Dendritic cell treated with granulocyte-macrophage colony-stimulating factor and Interleukin-4, amounts not matched to agents 40 ng/mL and 50 ng/mL, for 4 days (primary cell): ENCODE measurements at regions not wholly inside any gene's neighbourhood (a gene's known extent, or its start where the extent isn't known, plus 50 kb on each side); places are given as distances from the start of the nearest gene placed in this dataset.

Experiments
- H3K27ac Mint-ChIP-seq: one replicate; pipeline ENCODE4 v1.8.0; 2022; ENCODE audit warnings: mild to moderate bottlenecking, mixed read lengths
- H3K27me3 Mint-ChIP-seq: one replicate; pipeline ENCODE4 v1.8.0; 2022; ENCODE audit warnings: mild to moderate bottlenecking, mixed read lengths
- H3K36me3 Mint-ChIP-seq: one replicate; pipeline ENCODE4 v1.8.0; 2022; ENCODE audit warnings: low read depth, mixed read lengths
- H3K4me1 Mint-ChIP-seq: one replicate; pipeline ENCODE4 v1.8.0; 2022; ENCODE audit warnings: low read depth, mixed read lengths
- H3K4me3 Mint-ChIP-seq: one replicate; pipeline ENCODE4 v1.8.0; 2022; ENCODE audit warnings: mild to moderate bottlenecking, moderate library complexity, mixed read lengths
- H3K9me3 Mint-ChIP-seq: one replicate; pipeline ENCODE4 v1.8.0; 2022; ENCODE audit warnings: mixed read lengths
- intact Hi-C: fragments of 100-400 bp; cut with micrococcal nuclease; formaldehyde crosslinking; loops from one replicate; pipeline ENCODE4 v1.15.0; 2022

- Mint-ChIP-seq H3K27me3 (peaks cover 13% of the 10 kb centered on the region), H3K9me3 (no peaks in the 10 kb centered on the region), H3K4me1 (peaks cover 9% of the 10 kb centered on the region), H3K27ac (peak overlapping the region; percentile 57), H3K36me3 (no peaks in the 10 kb centered on the region), H3K4me3 (peak overlapping the region; percentile 58)
- intact Hi-C loops, result no loop called here
Measured at GRCh38 chr2:2613279-2614199, 282.5 kb upstream of the MYT1L start.

DNA sequence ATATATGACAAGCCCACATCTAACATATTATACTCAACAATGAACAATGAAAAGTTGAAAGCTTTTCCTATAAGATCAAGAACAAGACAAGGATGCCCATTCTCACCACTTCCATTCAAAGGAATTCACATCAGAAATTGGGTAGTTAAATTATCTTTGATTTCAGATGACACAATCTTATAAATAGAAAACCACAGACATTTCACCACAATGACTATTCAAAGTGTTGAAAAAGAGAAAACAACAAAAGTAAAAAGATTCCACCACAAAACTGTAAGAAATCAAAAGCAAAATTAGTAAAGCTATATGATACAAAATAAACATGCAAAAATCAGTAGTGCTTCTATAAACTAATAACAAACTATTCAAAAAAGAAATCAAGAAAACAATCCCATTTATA, 279.7 kb upstream of the MYT1L start:
- no peaks in the 10 kb centered on the region for H3K9me3 Mint-ChIP-seq
- no peaks in the 10 kb centered on the region for H3K36me3 Mint-ChIP-seq
- intact Hi-C loops, result no loop called here
- no peak overlapping the region for H3K4me3 Mint-ChIP-seq
- H3K4me1 Mint-ChIP-seq, result peaks cover 9% of the 10 kb centered on the region
- no peak overlapping the region for H3K27ac Mint-ChIP-seq
- H3K27me3 Mint-ChIP-seq, result peaks cover 10% of the 10 kb centered on the region

DNA sequence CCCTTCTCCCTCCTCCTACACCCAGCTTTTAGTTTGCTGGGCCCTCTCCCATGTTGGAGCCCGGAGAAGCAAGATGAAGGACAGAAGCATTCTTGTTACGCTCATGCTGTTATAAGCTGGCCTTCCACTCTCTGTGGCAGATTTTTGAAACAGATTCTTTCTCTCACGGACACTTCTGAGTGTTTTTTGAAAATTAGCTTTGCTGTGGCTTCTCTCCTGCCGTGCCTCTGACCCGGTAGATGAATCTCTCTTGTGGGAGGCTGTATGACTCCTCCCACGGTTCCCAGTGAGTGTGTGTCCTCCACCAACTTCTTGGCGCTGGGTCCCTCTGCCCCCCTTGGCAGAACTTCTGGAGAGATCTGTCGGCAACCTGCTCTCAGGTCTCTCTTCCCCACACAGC, 269.3 kb upstream of the MYT1L start:
- intact Hi-C loops, result no loop called here
- Mint-ChIP-seq H3K9me3 (no peaks in the 10 kb centered on the region), H3K27me3 (no peaks in the 10 kb centered on the region), H3K36me3 (no peaks in the 10 kb centered on the region), H3K4me1 (no peaks in the 10 kb centered on the region), H3K4me3 (no peak overlapping the region), H3K27ac (no peak overlapping the region)

- Mint-ChIP-seq H3K36me3 (no peaks in the 10 kb centered on the region), H3K4me3 (no peak overlapping the region), H3K27ac (no peak overlapping the region), H3K4me1 (no peaks in the 10 kb centered on the region), H3K27me3 (no peaks in the 10 kb centered on the region), H3K9me3 (no peaks in the 10 kb centered on the region)
- intact Hi-C loops, result no loop called here
Measured at GRCh38 chr2:2599441-2599840, 268.4 kb upstream of the MYT1L start.

DNA sequence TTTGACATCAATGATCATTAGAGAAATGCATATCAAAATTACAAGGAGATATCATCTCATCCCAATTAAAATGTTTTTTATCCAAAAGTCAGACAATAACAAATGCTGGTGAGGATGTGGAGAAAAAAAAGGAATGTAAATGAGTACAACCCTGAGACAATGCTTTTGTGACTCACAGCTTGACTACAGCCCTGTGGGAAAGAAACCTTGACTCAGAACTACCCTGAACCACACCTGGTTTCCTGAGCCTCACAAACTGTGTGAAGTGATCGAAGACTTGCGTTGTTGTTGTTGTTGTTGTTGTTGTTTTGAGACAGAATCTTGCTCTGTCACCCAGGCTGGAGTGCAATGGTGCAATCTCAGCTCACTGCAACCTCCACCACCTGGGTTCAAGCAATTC, 266.6 kb upstream of the MYT1L start:
- H3K9me3 Mint-ChIP-seq, result no peaks in the 10 kb centered on the region
- no peak overlapping the region for H3K4me3 Mint-ChIP-seq
- H3K36me3 Mint-ChIP-seq, result no peaks in the 10 kb centered on the region
- intact Hi-C loops, result no loop called here
- no peak overlapping the region for H3K27ac Mint-ChIP-seq
- H3K27me3 Mint-ChIP-seq, result no peaks in the 10 kb centered on the region
- no peaks in the 10 kb centered on the region for H3K4me1 Mint-ChIP-seq

GRCh38 chr2:2591542-2591940, 260.5 kb upstream of the MYT1L start:
- H3K36me3 Mint-ChIP-seq, result no peaks in the 10 kb centered on the region
- H3K9me3 Mint-ChIP-seq, result peaks cover 8% of the 10 kb centered on the region
- no peaks in the 10 kb centered on the region for H3K27me3 Mint-ChIP-seq
- no peak overlapping the region for H3K4me3 Mint-ChIP-seq
- no peak overlapping the region for H3K27ac Mint-ChIP-seq
- intact Hi-C loops, result no loop called here
- no peaks in the 10 kb centered on the region for H3K4me1 Mint-ChIP-seq

DNA sequence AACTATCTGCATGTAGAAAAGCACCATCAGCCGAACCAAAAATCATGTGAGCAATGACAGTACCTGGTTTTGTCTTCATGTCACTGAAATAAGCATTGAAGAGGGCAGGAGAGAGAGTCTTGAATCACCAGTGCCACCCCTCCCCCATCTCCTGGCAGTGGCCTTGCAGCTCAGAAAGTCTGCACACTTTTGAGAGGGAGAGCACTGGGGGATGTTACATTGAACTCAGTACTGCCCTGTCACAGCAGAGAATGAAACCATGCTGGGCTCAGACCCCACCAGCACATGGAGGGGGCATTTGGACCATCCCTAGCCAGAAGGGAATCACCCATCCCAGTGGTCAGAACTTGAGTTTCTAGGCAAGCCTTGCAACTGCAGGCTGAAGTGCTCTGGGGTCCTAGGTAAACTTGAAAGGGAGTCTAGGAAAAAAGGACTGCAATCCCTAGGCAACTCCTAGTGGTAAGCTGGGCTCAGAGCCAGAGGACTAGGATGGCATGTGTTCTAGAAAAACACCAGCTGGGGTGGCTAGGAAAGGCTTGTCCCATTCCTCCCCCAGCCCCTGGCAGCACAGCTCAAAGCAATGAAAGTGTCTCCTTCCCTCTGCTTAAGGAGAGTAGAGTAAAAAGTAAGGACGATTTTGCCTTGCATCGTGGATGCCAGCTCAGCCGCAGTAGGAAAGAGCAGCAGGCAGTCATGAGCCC, 259.9 kb upstream of the MYT1L start:
- Mint-ChIP-seq H3K9me3 (peaks cover 8% of the 10 kb centered on the region), H3K27ac (no peak overlapping the region), H3K4me1 (no peaks in the 10 kb centered on the region), H3K4me3 (no peak overlapping the region), H3K36me3 (no peaks in the 10 kb centered on the region), H3K27me3 (no peaks in the 10 kb centered on the region)
- intact Hi-C loops, result no loop called here

GRCh38 chr2:2590141-2590540, 259.1 kb upstream of the MYT1L start:
- intact Hi-C loops, result no loop called here
- H3K9me3 Mint-ChIP-seq, result peaks cover 8% of the 10 kb centered on the region
- H3K4me1 Mint-ChIP-seq, result no peaks in the 10 kb centered on the region
- H3K36me3 Mint-ChIP-seq, result no peaks in the 10 kb centered on the region
- no peaks in the 10 kb centered on the region for H3K27me3 Mint-ChIP-seq
- no peak overlapping the region for H3K4me3 Mint-ChIP-seq
- H3K27ac Mint-ChIP-seq, result no peak overlapping the region

DNA sequence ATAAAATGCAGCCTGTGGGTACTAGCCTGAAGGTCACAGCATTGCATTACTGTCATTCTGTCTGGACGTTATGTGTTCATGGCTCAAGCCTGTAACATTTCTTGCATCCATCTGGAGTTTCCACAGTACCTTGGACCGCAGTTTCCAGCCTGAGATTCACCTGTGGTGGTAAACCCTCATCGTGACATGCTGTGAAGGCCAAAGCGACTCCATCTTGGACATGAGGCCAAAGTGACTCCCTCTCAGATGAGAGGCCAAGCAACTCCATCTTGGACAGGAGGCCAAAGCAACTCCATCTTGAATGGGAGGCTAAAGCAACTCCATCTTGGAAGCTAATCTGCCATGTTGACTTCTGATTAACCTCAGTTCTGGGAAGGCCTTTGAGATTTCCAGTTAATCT, 257.7 kb upstream of the MYT1L start:
- no peak overlapping the region for H3K4me3 Mint-ChIP-seq
- no peaks in the 10 kb centered on the region for H3K27me3 Mint-ChIP-seq
- no peak overlapping the region for H3K27ac Mint-ChIP-seq
- no peaks in the 10 kb centered on the region for H3K4me1 Mint-ChIP-seq
- H3K9me3 Mint-ChIP-seq, result peaks cover 8% of the 10 kb centered on the region
- intact Hi-C loops, result no loop called here
- no peaks in the 10 kb centered on the region for H3K36me3 Mint-ChIP-seq

- Mint-ChIP-seq H3K27me3 (no peaks in the 10 kb centered on the region), H3K4me1 (no peaks in the 10 kb centered on the region), H3K9me3 (peaks cover 8% of the 10 kb centered on the region), H3K4me3 (no peak overlapping the region), H3K36me3 (no peaks in the 10 kb centered on the region), H3K27ac (no peak overlapping the region)
- intact Hi-C loops, result no loop called here
Measured at GRCh38 chr2:2587354-2587753, 256.3 kb upstream of the MYT1L start.

DNA sequence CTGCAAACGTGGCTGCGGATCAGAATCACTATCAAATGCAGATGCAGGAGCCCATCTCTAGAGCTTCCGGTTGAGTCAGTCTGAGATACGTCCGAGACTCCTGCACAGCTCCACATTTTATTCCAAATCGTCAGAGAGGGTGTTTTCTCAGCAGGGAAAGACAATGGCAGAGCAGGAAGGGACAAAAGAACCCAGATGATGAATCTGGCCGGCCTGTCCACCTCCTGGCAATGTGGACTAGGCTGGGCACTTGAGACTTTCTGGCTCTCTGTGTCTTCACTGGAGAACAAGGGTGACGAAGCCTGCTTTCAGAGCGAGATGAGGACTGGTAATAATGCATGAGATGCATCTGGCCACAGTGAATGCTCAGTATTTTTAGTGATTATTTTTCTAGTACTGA, 255.9 kb upstream of the MYT1L start:
- Mint-ChIP-seq H3K27me3 (no peaks in the 10 kb centered on the region), H3K9me3 (peaks cover 8% of the 10 kb centered on the region), H3K4me1 (no peaks in the 10 kb centered on the region), H3K36me3 (no peaks in the 10 kb centered on the region), H3K4me3 (no peak overlapping the region), H3K27ac (no peak overlapping the region)
- intact Hi-C loops, result no loop called here

DNA sequence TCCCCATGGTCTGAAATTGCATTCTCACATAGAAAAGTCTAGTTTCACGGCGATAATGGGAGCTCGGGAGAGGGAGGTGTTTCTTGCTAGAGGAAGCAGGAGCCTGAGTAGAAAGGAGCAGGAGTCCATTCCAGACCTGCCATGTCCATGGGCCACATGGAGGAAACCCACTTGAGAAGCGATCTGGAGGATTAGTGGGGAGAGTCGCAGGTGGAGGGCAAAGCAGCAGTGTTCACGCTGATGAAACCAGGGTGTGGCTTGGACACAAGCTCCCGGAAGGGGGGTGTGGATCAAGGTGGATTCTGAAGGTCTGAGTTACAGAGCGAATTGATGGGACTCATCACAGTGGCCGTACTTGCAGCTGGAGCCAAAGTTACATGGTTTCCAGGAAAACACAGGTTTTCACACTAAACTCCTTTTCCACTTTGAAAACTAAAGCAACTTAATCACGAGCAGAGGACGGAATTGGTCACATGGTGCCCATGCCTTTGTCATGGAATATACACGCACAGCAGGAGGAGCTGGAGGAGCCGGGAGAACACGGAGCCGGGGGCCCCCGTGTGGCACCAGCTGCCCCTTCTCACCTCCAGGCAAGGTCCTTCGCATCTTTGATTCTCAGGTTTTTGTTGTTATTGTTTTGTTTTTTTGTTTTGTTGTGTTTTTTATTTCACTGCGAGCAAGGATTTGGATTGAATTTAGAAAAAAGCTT, 255.1 kb upstream of the MYT1L start:
- no peaks in the 10 kb centered on the region for H3K36me3 Mint-ChIP-seq
- H3K4me1 Mint-ChIP-seq, result no peaks in the 10 kb centered on the region
- H3K9me3 Mint-ChIP-seq, result peaks cover 8% of the 10 kb centered on the region
- no peak overlapping the region for H3K27ac Mint-ChIP-seq
- no peak overlapping the region for H3K4me3 Mint-ChIP-seq
- intact Hi-C loops, result no loop called here
- H3K27me3 Mint-ChIP-seq, result no peaks in the 10 kb centered on the region

- Mint-ChIP-seq H3K9me3 (no peaks in the 10 kb centered on the region), H3K36me3 (no peaks in the 10 kb centered on the region), H3K27me3 (no peaks in the 10 kb centered on the region), H3K27ac (no peak overlapping the region), H3K4me1 (no peaks in the 10 kb centered on the region), H3K4me3 (no peak overlapping the region)
- intact Hi-C loops, result no loop called here
Measured at GRCh38 chr2:2582998-2583545, 252.0 kb upstream of the MYT1L start.
